GM18517 (cell line): ENCODE measurements at regions not wholly inside any gene's neighbourhood (a gene's known extent, or its start where the extent isn't known, plus 50 kb on each side); places are given as distances from the start of the nearest gene placed in this dataset.
"Not testable (repeated sequence)": the region's sequence is repeated elsewhere in the genome, so short reads cannot be mapped to it uniquely, and the experiment has no call there.

Experiments
- ATAC-seq: cut with Tn5 transposase; IDR thresholded peaks from one replicate; pipeline ENCODE4 v1.9.1; 2021; ENCODE audit warnings: mild to moderate bottlenecking, moderate library complexity; ENCODE audit not compliant: unreplicated experiment

GRCh38 chr13:80946008-80946802 is 605.3 kb upstream of the SPRY2 start:
- ATAC-seq: no peak

- no peak for ATAC-seq
Observed at GRCh38 chr13:80945328-80945727, 604.4 kb upstream of the SPRY2 start.

- ATAC-seq: no peak
Observed at GRCh38 chr13:80939581-80939980, 598.7 kb upstream of the SPRY2 start.

- no peak for ATAC-seq
Observed at GRCh38 chr13:80931766-80932165, 590.8 kb upstream of the SPRY2 start.

- no peak for ATAC-seq
Observed at GRCh38 chr13:80931118-80931517, 590.2 kb upstream of the SPRY2 start.

GRCh38 chr13:80928241-80928640 is 587.3 kb upstream of the SPRY2 start:
- no peak for ATAC-seq

- ATAC-seq: not testable (repeated sequence)
Observed at GRCh38 chr13:80926024-80926423, 585.1 kb upstream of the SPRY2 start.

- no peak for ATAC-seq
Observed at GRCh38 chr13:80924596-80924995, 583.7 kb upstream of the SPRY2 start.

GRCh38 chr13:80923907-80924306 is 583.0 kb upstream of the SPRY2 start:
- ATAC-seq: no peak

- ATAC-seq: no peak
Observed at GRCh38 chr13:80921971-80922370, 581.0 kb upstream of the SPRY2 start.

GRCh38 chr13:80921541-80921940 is 580.6 kb upstream of the SPRY2 start:
- no peak for ATAC-seq

GRCh38 chr13:80906860-80907259 is 565.9 kb upstream of the SPRY2 start:
- ATAC-seq: no peak

- no peak for ATAC-seq
Observed at GRCh38 chr13:80904386-80904785, 563.5 kb upstream of the SPRY2 start.

GRCh38 chr13:80903911-80904310 is 563.0 kb upstream of the SPRY2 start:
- ATAC-seq: no peak

- ATAC-seq: no peak
Observed at GRCh38 chr13:80901530-80901929, 560.6 kb upstream of the SPRY2 start.

GRCh38 chr13:80901111-80901510 is 560.2 kb upstream of the SPRY2 start:
- no peak for ATAC-seq

- no peak for ATAC-seq
Observed at GRCh38 chr13:80900561-80900960, 559.6 kb upstream of the SPRY2 start.

GRCh38 chr13:80897641-80898040 is 556.7 kb upstream of the SPRY2 start:
- not testable (repeated sequence) for ATAC-seq

GRCh38 chr13:80894917-80895316 is 554.0 kb upstream of the SPRY2 start:
- ATAC-seq: no peak

- no peak for ATAC-seq
Observed at GRCh38 chr13:80889829-80890228, 548.9 kb upstream of the SPRY2 start.

- ATAC-seq: no peak
Observed at GRCh38 chr13:80888390-80888789, 547.5 kb upstream of the SPRY2 start.

- ATAC-seq: no peak
Observed at GRCh38 chr13:80884056-80884785, 543.3 kb upstream of the SPRY2 start.
